DOHH2 (cell line): ENCODE measurements at regions not wholly inside any gene's neighbourhood (a gene's known extent, or its start where the extent isn't known, plus 50 kb on each side); places are given as distances from the start of the nearest gene placed in this dataset.

Experiments
- H3F3A ChIP-seq: fragments of 200-600 bp; sonication (generic), shearing (Covaris generic); 2 replicates; pipeline ENCODE4 v1.6.0; 2016; ENCODE audit warnings: antibody characterized with exemption, mild to moderate bottlenecking; ENCODE audit not compliant: control insufficient read depth, insufficient read depth
- H3K27ac ChIP-seq: fragments of 200-600 bp; sonication (generic); 2 replicates; pipeline ENCODE4 v1.5.1; 2014; ENCODE audit warnings: low read depth, mild to moderate bottlenecking, low read length, moderate library complexity
- H3K27me3 ChIP-seq: fragments of 200-600 bp; sonication (generic); 2 replicates; pipeline ENCODE4 v1.6.1; 2014; ENCODE audit warnings: mild to moderate bottlenecking, low read length, mixed read lengths; ENCODE audit not compliant: control insufficient read depth
- H3K36me3 ChIP-seq: fragments of 200-600 bp; sonication (generic); 2 replicates; pipeline ENCODE4 v1.6.1; 2014; ENCODE audit warnings: mild to moderate bottlenecking, low read length, moderate library complexity, mixed read lengths; ENCODE audit not compliant: control insufficient read depth
- H3K4me1 ChIP-seq: fragments of 200-600 bp; sonication (generic); 2 replicates; pipeline ENCODE4 v1.6.1; 2014; ENCODE audit warnings: mild to moderate bottlenecking, low read length, mixed read lengths; ENCODE audit not compliant: control insufficient read depth
- H3K4me2 ChIP-seq: fragments of 200-600 bp; sonication (generic); 2 replicates; pipeline ENCODE4 v1.6.0; 2014; ENCODE audit warnings: mild to moderate bottlenecking, low read length, moderate library complexity
- H3K4me3 ChIP-seq: fragments of 200-600 bp; sonication (generic); 2 replicates; pipeline ENCODE4 v1.5.1; 2014; ENCODE audit warnings: mild to moderate bottlenecking, low read length, mixed read lengths
- H3K79me2 ChIP-seq: fragments of 200-600 bp; sonication (generic); 2 replicates; pipeline ENCODE4 v1.6.1; 2014; ENCODE audit warnings: mild to moderate bottlenecking, low read length, mixed read lengths; ENCODE audit not compliant: control insufficient read depth
- H3K9me2 ChIP-seq: fragments of 200-600 bp; sonication (generic); replicated peaks from 2 replicates; pipeline ENCODE4 v1.6.1; 2014; ENCODE audit warnings: mild to moderate bottlenecking, low read length, mixed read lengths; ENCODE audit not compliant: control insufficient read depth
- H3K9me3 ChIP-seq: fragments of 200-600 bp; sonication (generic); 2 replicates; pipeline ENCODE4 v1.6.1; 2014; ENCODE audit warnings: antibody characterized with exemption, low read length, mixed read lengths; ENCODE audit not compliant: control insufficient read depth, insufficient read depth
- H4K20me1 ChIP-seq: fragments of 200-600 bp; sonication (generic); 2 replicates; pipeline ENCODE4 v1.6.0; 2014; ENCODE audit warnings: low read depth, mild to moderate bottlenecking, antibody characterized with exemption, low read length, moderate library complexity; ENCODE audit not compliant: control insufficient read depth, insufficient read depth
- EZH2phosphoT487 ChIP-seq: fragments of 200-600 bp; sonication (generic); IDR thresholded peaks from 2 replicates; pipeline ENCODE4 v1.6.1; 2017; ENCODE audit warnings: borderline replicate concordance, mild to moderate bottlenecking, antibody characterized with exemption, low read length, moderate library complexity, mixed read lengths
- TF ChIP-seq, protein P1 (sequence below): fragments of 200-600 bp; sonication (generic); IDR thresholded peaks from one replicate; pipeline ENCODE4 v1.5.1; 2014; ENCODE audit warnings: antibody characterized with exemption, mild to moderate bottlenecking, low read depth, low read length; ENCODE audit not compliant: poor library complexity, severe bottlenecking

GRCh38 chr10:29753283-29753682, 118.5 kb upstream of the SVIL start:
- Histone ChIP-seq H3K9me2 (no peaks in the 10 kb centered on the region), H4K20me1 (no peaks in the 10 kb centered on the region), H3K9me3 (no peaks in the 10 kb centered on the region), H3K36me3 (no peaks in the 10 kb centered on the region), H3K27me3 (peaks cover 2% of the 10 kb centered on the region), H3F3A (no peaks in the 10 kb centered on the region), H3K27ac (no peak overlapping the region), H3K4me3 (no peak overlapping the region), H3K79me2 (no peaks in the 10 kb centered on the region), H3K4me1 (no peaks in the 10 kb centered on the region), H3K4me2 (no peak overlapping the region)
- TF ChIP-seq EZH2phosphoT487: no peak
- TF ChIP-seq, protein P1, sequence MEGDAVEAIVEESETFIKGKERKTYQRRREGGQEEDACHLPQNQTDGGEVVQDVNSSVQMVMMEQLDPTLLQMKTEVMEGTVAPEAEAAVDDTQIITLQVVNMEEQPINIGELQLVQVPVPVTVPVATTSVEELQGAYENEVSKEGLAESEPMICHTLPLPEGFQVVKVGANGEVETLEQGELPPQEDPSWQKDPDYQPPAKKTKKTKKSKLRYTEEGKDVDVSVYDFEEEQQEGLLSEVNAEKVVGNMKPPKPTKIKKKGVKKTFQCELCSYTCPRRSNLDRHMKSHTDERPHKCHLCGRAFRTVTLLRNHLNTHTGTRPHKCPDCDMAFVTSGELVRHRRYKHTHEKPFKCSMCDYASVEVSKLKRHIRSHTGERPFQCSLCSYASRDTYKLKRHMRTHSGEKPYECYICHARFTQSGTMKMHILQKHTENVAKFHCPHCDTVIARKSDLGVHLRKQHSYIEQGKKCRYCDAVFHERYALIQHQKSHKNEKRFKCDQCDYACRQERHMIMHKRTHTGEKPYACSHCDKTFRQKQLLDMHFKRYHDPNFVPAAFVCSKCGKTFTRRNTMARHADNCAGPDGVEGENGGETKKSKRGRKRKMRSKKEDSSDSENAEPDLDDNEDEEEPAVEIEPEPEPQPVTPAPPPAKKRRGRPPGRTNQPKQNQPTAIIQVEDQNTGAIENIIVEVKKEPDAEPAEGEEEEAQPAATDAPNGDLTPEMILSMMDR: no peak

DNA sequence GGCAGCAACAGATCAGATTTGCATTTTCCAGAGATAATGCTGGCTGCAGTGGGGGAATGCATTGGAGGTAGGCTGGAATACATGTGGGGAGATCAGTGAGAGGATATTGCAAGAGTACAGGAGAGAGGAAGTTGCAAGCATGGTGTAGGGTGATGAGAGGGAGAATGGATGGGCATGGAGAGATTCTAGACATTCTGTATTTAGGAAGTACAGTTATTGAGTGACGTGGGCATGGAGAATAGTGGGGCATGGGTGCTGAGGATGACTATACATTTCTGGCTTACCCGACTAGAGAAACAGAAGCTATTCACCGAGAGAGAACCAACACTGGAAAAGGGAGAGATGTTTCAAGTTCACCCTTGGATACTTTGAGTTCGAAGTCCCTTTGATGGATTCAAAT, 116.9 kb upstream of the SVIL start:
- Histone ChIP-seq H3K4me3 (no peak overlapping the region), H3K4me1 (no peaks in the 10 kb centered on the region), H3K9me2 (no peaks in the 10 kb centered on the region), H3K4me2 (no peak overlapping the region), H3F3A (no peaks in the 10 kb centered on the region), H3K9me3 (no peaks in the 10 kb centered on the region), H3K79me2 (no peaks in the 10 kb centered on the region), H3K27ac (no peak overlapping the region), H4K20me1 (no peaks in the 10 kb centered on the region), H3K27me3 (peaks cover 2% of the 10 kb centered on the region), H3K36me3 (no peaks in the 10 kb centered on the region)
- TF ChIP-seq, protein P1: no peak
- no peak for TF ChIP-seq EZH2phosphoT487

- Histone ChIP-seq H4K20me1 (no peaks in the 10 kb centered on the region), H3K4me2 (no peak overlapping the region), H3K79me2 (no peaks in the 10 kb centered on the region), H3K4me1 (no peaks in the 10 kb centered on the region), H3K36me3 (no peaks in the 10 kb centered on the region), H3K9me2 (no peaks in the 10 kb centered on the region), H3F3A (no peaks in the 10 kb centered on the region), H3K4me3 (no peak overlapping the region), H3K27ac (no peak overlapping the region), H3K27me3 (peaks cover 2% of the 10 kb centered on the region), H3K9me3 (no peaks in the 10 kb centered on the region)
- no peak for TF ChIP-seq EZH2phosphoT487
- TF ChIP-seq, protein P1: no peak
Observed at GRCh38 chr10:29751240-29751639, 116.5 kb upstream of the SVIL start.

GRCh38 chr10:29749150-29749549, 114.4 kb upstream of the SVIL start:
- no peaks in the 10 kb centered on the region for H4K20me1 ChIP-seq
- H3K79me2 ChIP-seq: no peaks in the 10 kb centered on the region
- H3K9me2 ChIP-seq: no peaks in the 10 kb centered on the region
- H3K4me1 ChIP-seq: no peaks in the 10 kb centered on the region
- no peak for TF ChIP-seq EZH2phosphoT487
- TF ChIP-seq, protein P1: no peak
- H3K4me3 ChIP-seq: no peak overlapping the region
- H3K9me3 ChIP-seq: no peaks in the 10 kb centered on the region
- no peak overlapping the region for H3K4me2 ChIP-seq
- H3K27me3 ChIP-seq: peaks cover 2% of the 10 kb centered on the region; the same call in 1 of the 2 replicates
- no peaks in the 10 kb centered on the region for H3F3A ChIP-seq
- H3K36me3 ChIP-seq: no peaks in the 10 kb centered on the region
- no peak overlapping the region for H3K27ac ChIP-seq
